Astrocyte of the spinal cord (primary cell): ENCODE measurements at regions not wholly inside any gene's neighbourhood (a gene's known extent, or its start where the extent isn't known, plus 50 kb on each side); places are given as distances from the start of the nearest gene placed in this dataset.

Experiments
- DNase-seq: peaks from one replicate; pipeline ENCODE4 v3.0.0; 2011; ENCODE audit warnings: low read depth, low spot score
- H3K4me3 ChIP-seq: 2 replicates; pipeline ENCODE4 v1.5.1; 2011; ENCODE audit warnings: low read depth, mild to moderate bottlenecking, low read length, moderate library complexity
- CTCF ChIP-seq: IDR thresholded peaks from 2 replicates; pipeline ENCODE4 v1.5.1; 2012; ENCODE audit warnings: low read depth, mild to moderate bottlenecking, low read length, inconsistent platforms
- in situ Hi-C: cut with HindIII; loops from 2 replicates; pipeline ENCODE4 v1.10.0; 2017; ENCODE audit warnings: low sequenced_read_pairs

GRCh38 chr16:86918637-86919036 lies 340.3 kb downstream of the FOXL1 start:
- no peak for TF ChIP-seq CTCF
- in situ Hi-C loops, result no loop called here
- H3K4me3 ChIP-seq, result no peak overlapping the region
- no peak for DNase-seq

GRCh38 chr16:86919078-86919477 lies 340.7 kb downstream of the FOXL1 start:
- H3K4me3 ChIP-seq, result no peak overlapping the region
- no peak for TF ChIP-seq CTCF
- no peak for DNase-seq
- in situ Hi-C loops, result no loop called here

GRCh38 chr16:86919578-86920305 lies 341.4 kb downstream of the FOXL1 start:
- TF ChIP-seq CTCF, result no peak
- H3K4me3 ChIP-seq, result no peak overlapping the region
- no peak for DNase-seq
- in situ Hi-C loops, result no loop called here

- no peak overlapping the region for H3K4me3 ChIP-seq
- in situ Hi-C loops, result no loop called here
- no peak for TF ChIP-seq CTCF
- no peak for DNase-seq
These were observed 342.9 kb downstream of the FOXL1 start for GRCh38 chr16:86921289-86921688.

- DNase-seq, result no peak
- in situ Hi-C loops, result no loop called here
- TF ChIP-seq CTCF, result no peak
- no peak overlapping the region for H3K4me3 ChIP-seq
These were observed 344.0 kb downstream of the FOXL1 start for GRCh38 chr16:86922311-86922710.

GRCh38 chr16:86923656-86924055 lies 345.3 kb downstream of the FOXL1 start:
- H3K4me3 ChIP-seq, result no peak overlapping the region
- TF ChIP-seq CTCF, result no peak
- in situ Hi-C loops, result no loop called here
- DNase-seq, result no peak
